Coronary artery (tissue), 2 donors: ENCODE measurements at regions not wholly inside any gene's neighbourhood (a gene's known extent, or its start where the extent isn't known, plus 50 kb on each side); places are given as distances from the start of the nearest gene placed in this dataset.
"Not testable (repeated sequence)": the region's sequence is repeated elsewhere in the genome, so short reads cannot be mapped to it uniquely, and the experiment has no call there.

Source experiments
- DNase-seq: peaks from one replicate; pipeline ENCODE4 v3.0.0-alpha.2; 2017; ENCODE audit warnings: low spot score
- H3K27ac ChIP-seq, 2 donors: fragments of 200-600 bp; sonication (generic); one replicate each; pipeline ENCODE4 v1.5.1; 2016 to 2019
- H3K4me3 ChIP-seq: fragments of 200-600 bp; sonication (generic); 2 replicates; pipeline ENCODE4 v1.5.1; 2016; ENCODE audit warnings: mild to moderate bottlenecking, moderate library complexity
- CTCF ChIP-seq: fragments of 200-600 bp; sonication (generic); IDR thresholded peaks from one replicate; pipeline ENCODE4 v1.5.1; 2019; ENCODE audit warnings: antibody characterized with exemption

- Histone ChIP-seq H3K27ac (no peak overlapping the region), H3K4me3 (no peak overlapping the region)
- no peak for TF ChIP-seq CTCF
- no peak for DNase-seq
These were observed 291.6 kb upstream of the CNTN5 start for GRCh38 chr11:98729118-98729517.

GRCh38 chr11:98732947-98733346 is 287.8 kb upstream of the CNTN5 start:
- Histone ChIP-seq H3K4me3 (no peak overlapping the region), H3K27ac (no peak overlapping the region)
- no peak for DNase-seq
- no peak for TF ChIP-seq CTCF

- H3K27ac ChIP-seq, DNase-seq, H3K4me3 ChIP-seq: not testable (repeated sequence)
These were observed 287.4 kb upstream of the CNTN5 start for GRCh38 chr11:98733378-98733777.

GRCh38 chr11:98734686-98735085 is 286.1 kb upstream of the CNTN5 start:
- no peak for TF ChIP-seq CTCF
- no peak for DNase-seq
- Histone ChIP-seq H3K4me3 (no peak overlapping the region), H3K27ac (no peak overlapping the region)

GRCh38 chr11:98736833-98737232 is 283.9 kb upstream of the CNTN5 start:
- Histone ChIP-seq H3K27ac (no peak overlapping the region), H3K4me3 (no peak overlapping the region)
- no peak for TF ChIP-seq CTCF
- DNase-seq, result no peak

GRCh38 chr11:98740321-98740720 is 280.4 kb upstream of the CNTN5 start:
- no peak for TF ChIP-seq CTCF
- no peak for DNase-seq
- no peak overlapping the region for H3K4me3 ChIP-seq
- H3K27ac ChIP-seq, result no peak overlapping the region

GRCh38 chr11:98763446-98763845 is 257.3 kb upstream of the CNTN5 start:
- not testable (repeated sequence) for H3K27ac ChIP-seq, H3K4me3 ChIP-seq, DNase-seq

- Histone ChIP-seq H3K27ac (no peak overlapping the region), H3K4me3 (no peak overlapping the region)
- TF ChIP-seq CTCF, result no peak
- no peak for DNase-seq
These were observed 253.8 kb upstream of the CNTN5 start for GRCh38 chr11:98766903-98767302.

- not testable (repeated sequence) for DNase-seq, H3K4me3 ChIP-seq, H3K27ac ChIP-seq
These were observed 250.7 kb upstream of the CNTN5 start for GRCh38 chr11:98770046-98770445.
